ENCODE measurements at regions not wholly inside any gene's neighbourhood (a gene's known extent, or its start where the extent isn't known, plus 50 kb on each side); places are given as distances from the start of the nearest gene placed in this dataset.

DNA sequence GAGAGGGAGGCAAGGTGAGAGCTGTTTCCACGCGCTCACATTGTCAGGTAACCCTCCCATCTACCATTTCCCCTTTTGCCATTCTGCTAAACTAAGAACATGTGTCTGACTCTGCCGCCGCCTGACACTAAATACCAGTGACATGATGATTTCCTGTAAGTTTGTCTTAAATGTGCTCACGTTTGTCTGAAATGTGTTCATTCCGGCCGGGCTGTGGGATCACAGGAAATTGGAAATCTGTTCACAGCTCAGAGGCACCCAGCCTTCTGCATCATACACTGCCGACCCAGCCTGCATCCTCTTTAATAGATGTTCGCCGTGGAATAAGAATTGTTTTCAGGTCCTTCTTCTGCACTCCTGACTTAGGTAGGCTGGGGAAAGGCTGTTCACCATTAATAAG, 336.2 kb upstream of the PPARGC1A start:
- CTCF ChIA-PET (ENCODE audit: unreplicated experiment) = no interaction called here
- no peaks in the 10 kb centered on the region for H3K9me2 ChIP-seq (ENCODE audit: insufficient read depth, low read length)
- no peaks in the 10 kb centered on the region for H4K20me1 ChIP-seq (ENCODE audit: insufficient read depth, low read length)
- H3K4me2 ChIP-seq (ENCODE audit: low read length) = no peak overlapping the region
- no peak for DNase-seq (ENCODE audit: low spot score)
- no peaks in the 10 kb centered on the region for H3K9me3 ChIP-seq (ENCODE audit: low read length)
- intact Hi-C loops (cut with micrococcal nuclease; ENCODE audit: unreplicated experiment) = no loop called here
- H2AFZ ChIP-seq (ENCODE audit: low read length) = no peak overlapping the region
- no peaks in the 10 kb centered on the region for H3K36me3 ChIP-seq (ENCODE audit: insufficient read depth, low read length)
- H3K27ac ChIP-seq (ENCODE audit: low read depth, low read length, poor library complexity, severe bottlenecking) = no peak overlapping the region
- no peak for TF ChIP-seq EZH2phosphoT487 (IDR thresholded peaks at IDR 0.05; ENCODE audit: borderline replicate concordance, low read depth, low read length)
- TF ChIP-seq, protein P1, sequence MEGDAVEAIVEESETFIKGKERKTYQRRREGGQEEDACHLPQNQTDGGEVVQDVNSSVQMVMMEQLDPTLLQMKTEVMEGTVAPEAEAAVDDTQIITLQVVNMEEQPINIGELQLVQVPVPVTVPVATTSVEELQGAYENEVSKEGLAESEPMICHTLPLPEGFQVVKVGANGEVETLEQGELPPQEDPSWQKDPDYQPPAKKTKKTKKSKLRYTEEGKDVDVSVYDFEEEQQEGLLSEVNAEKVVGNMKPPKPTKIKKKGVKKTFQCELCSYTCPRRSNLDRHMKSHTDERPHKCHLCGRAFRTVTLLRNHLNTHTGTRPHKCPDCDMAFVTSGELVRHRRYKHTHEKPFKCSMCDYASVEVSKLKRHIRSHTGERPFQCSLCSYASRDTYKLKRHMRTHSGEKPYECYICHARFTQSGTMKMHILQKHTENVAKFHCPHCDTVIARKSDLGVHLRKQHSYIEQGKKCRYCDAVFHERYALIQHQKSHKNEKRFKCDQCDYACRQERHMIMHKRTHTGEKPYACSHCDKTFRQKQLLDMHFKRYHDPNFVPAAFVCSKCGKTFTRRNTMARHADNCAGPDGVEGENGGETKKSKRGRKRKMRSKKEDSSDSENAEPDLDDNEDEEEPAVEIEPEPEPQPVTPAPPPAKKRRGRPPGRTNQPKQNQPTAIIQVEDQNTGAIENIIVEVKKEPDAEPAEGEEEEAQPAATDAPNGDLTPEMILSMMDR (conservative IDR thresholded peaks at IDR 0.05; ENCODE audit: low read length) = no peak
- no peak overlapping the region for H3K4me3 ChIP-seq (ENCODE audit: low read depth, low read length, poor library complexity, severe bottlenecking)
- no peaks in the 10 kb centered on the region for H3K79me2 ChIP-seq (ENCODE audit: insufficient read depth, low read depth, low read length)
- H3K4me1 ChIP-seq (ENCODE audit: insufficient read depth, low read length, poor library complexity, severe bottlenecking) = no peaks in the 10 kb centered on the region
- POLR2A ChIA-PET = interaction anchor here (0.6 kb wide), 1 partner anchor 308 kb away, joined by 3 read pairs; no protein-coding TSS in a partner anchor
- no TSS peak for BruUV-seq (replicated peaks)

DNA sequence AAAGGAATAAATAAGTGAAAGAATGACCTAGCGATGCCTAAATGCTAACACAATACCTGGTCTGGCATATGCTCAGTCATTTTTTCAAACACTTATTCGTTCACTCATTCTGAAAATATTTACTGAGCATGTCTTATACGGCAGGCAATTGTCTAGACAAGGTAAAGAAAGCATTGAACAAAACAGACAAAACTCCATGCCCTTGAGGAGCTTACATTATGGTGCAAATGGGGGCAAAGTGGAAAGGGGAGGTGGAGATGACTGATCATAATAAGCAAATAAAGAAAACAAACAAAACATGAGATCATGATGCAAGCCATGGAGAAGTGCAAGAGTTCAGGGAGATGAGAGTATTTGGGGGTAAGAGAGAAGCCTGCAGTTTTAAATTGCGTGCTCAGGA, 334.6 kb upstream of the PPARGC1A start:
- Histone ChIP-seq H2AFZ (ENCODE audit: low read length) (no peak overlapping the region), H4K20me1 (ENCODE audit: insufficient read depth, low read length) (no peaks in the 10 kb centered on the region), H3K9me2 (ENCODE audit: insufficient read depth, low read length) (no peaks in the 10 kb centered on the region), H3K36me3 (ENCODE audit: insufficient read depth, low read length) (no peaks in the 10 kb centered on the region), H3K79me2 (ENCODE audit: insufficient read depth, low read depth, low read length) (no peaks in the 10 kb centered on the region), H3K4me2 (ENCODE audit: low read length) (no peak overlapping the region), H3K4me1 (ENCODE audit: insufficient read depth, low read length, poor library complexity, severe bottlenecking) (no peaks in the 10 kb centered on the region), H3K4me3 (ENCODE audit: low read depth, low read length, poor library complexity, severe bottlenecking) (no peak overlapping the region), H3K9me3 (ENCODE audit: low read length) (no peaks in the 10 kb centered on the region), H3K27ac (ENCODE audit: low read depth, low read length, poor library complexity, severe bottlenecking) (no peak overlapping the region)
- ChIA-PET POLR2A (no interaction called here), CTCF (ENCODE audit: unreplicated experiment) (no interaction called here)
- intact Hi-C loops (cut with micrococcal nuclease; ENCODE audit: unreplicated experiment) = no loop called here
- no TSS peak for BruUV-seq (replicated peaks)
- TF ChIP-seq EZH2phosphoT487 (IDR thresholded peaks at IDR 0.05; ENCODE audit: borderline replicate concordance, low read depth, low read length) = no peak
- TF ChIP-seq, protein P1 (conservative IDR thresholded peaks at IDR 0.05; ENCODE audit: low read length) = no peak
- no peak for DNase-seq (ENCODE audit: low spot score)

DNA sequence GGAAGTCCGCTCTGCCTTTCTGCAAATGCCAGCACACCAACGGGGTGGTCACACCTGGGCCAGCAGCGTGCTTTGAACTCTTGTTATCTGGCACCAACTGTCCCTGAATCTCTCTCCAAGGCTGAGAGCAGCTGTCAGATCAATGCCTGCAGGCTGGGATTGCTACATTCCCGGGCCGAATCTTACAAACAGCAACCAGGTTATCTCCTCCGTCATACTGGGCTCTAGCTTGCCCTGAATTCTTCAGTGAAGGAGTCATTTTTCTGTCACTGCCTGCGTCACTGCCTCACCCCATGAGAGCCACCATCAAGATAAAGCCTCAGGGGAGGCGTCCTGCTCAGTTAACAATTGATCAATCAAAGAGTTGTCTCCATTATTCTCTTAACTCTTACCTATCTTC, 329.4 kb upstream of the PPARGC1A start:
- H4K20me1 ChIP-seq (ENCODE audit: insufficient read depth, low read length) = no peaks in the 10 kb centered on the region
- POLR2A ChIA-PET = no interaction called here
- intact Hi-C loops (cut with micrococcal nuclease; ENCODE audit: unreplicated experiment) = no loop called here
- H3K4me2 ChIP-seq (ENCODE audit: low read length) = no peak overlapping the region
- H2AFZ ChIP-seq (ENCODE audit: low read length) = no peak overlapping the region
- H3K27ac ChIP-seq (ENCODE audit: low read depth, low read length, poor library complexity, severe bottlenecking) = no peak overlapping the region
- no peak for DNase-seq (ENCODE audit: low spot score)
- H3K4me3 ChIP-seq (ENCODE audit: low read depth, low read length, poor library complexity, severe bottlenecking) = no peak overlapping the region
- no peaks in the 10 kb centered on the region for H3K4me1 ChIP-seq (ENCODE audit: insufficient read depth, low read length, poor library complexity, severe bottlenecking)
- no peaks in the 10 kb centered on the region for H3K9me2 ChIP-seq (ENCODE audit: insufficient read depth, low read length)
- CTCF ChIA-PET (ENCODE audit: unreplicated experiment) = no interaction called here
- no TSS peak for BruUV-seq (replicated peaks)
- TF ChIP-seq EZH2phosphoT487 (IDR thresholded peaks at IDR 0.05; ENCODE audit: borderline replicate concordance, low read depth, low read length) = no peak
- H3K36me3 ChIP-seq (ENCODE audit: insufficient read depth, low read length) = no peaks in the 10 kb centered on the region
- H3K79me2 ChIP-seq (ENCODE audit: insufficient read depth, low read depth, low read length) = no peaks in the 10 kb centered on the region
- H3K9me3 ChIP-seq (ENCODE audit: low read length) = no peaks in the 10 kb centered on the region
